Ammon's horn (tissue), 1 donor: ENCODE measurements at regions not wholly inside any gene's neighbourhood (a gene's known extent, or its start where the extent isn't known, plus 50 kb on each side); places are given as distances from the start of the nearest gene placed in this dataset.
A peak's percentile ranks its signal among the peaks of the same experiment; 100 is the strongest.

Source experiments
- DNase-seq: peaks from one replicate; pipeline ENCODE4 v3.0.0-alpha.2; 2016; ENCODE audit warnings: low spot score

GRCh38 chr11:70627219-70627618 lies 228.9 kb downstream of the CTTN start:
- DNase-seq = no peak

- no peak for DNase-seq
Observed at GRCh38 chr11:70628176-70628854, 230.0 kb downstream of the CTTN start.

GRCh38 chr11:70628855-70629844 lies 230.8 kb downstream of the CTTN start:
- DNase-seq = peak; percentile 69

GRCh38 chr11:70630068-70630467 lies 231.7 kb downstream of the CTTN start:
- DNase-seq = no peak

- no peak for DNase-seq
Observed at GRCh38 chr11:70630816-70631623, 232.7 kb downstream of the CTTN start.

- no peak for DNase-seq
Observed at GRCh38 chr11:70631624-70632047, 233.3 kb downstream of the CTTN start.

- no peak for DNase-seq
Observed at GRCh38 chr11:70633610-70634009, 235.3 kb downstream of the CTTN start.

- no peak for DNase-seq
Observed at GRCh38 chr11:70636659-70637058, 238.3 kb downstream of the CTTN start.

GRCh38 chr11:70637186-70637800 lies 239.0 kb downstream of the CTTN start:
- DNase-seq = no peak

GRCh38 chr11:70637949-70638583 lies 239.7 kb downstream of the CTTN start:
- DNase-seq = peak; percentile 87

GRCh38 chr11:70640408-70640807 lies 242.1 kb downstream of the CTTN start:
- no peak for DNase-seq

GRCh38 chr11:70641369-70641768 lies 243.0 kb downstream of the CTTN start:
- no peak for DNase-seq

- DNase-seq = no peak
Observed at GRCh38 chr11:70642266-70642665, 243.9 kb downstream of the CTTN start.

GRCh38 chr11:70643642-70644041 lies 245.3 kb downstream of the CTTN start:
- no peak for DNase-seq

- DNase-seq = no peak
Observed at GRCh38 chr11:70644343-70645060, 246.2 kb downstream of the CTTN start.

GRCh38 chr11:70645537-70645936 lies 247.2 kb downstream of the CTTN start:
- DNase-seq = no peak

GRCh38 chr11:70646272-70647049 lies 248.1 kb downstream of the CTTN start:
- DNase-seq = no peak

- no peak for DNase-seq
Observed at GRCh38 chr11:70647188-70648166, 249.1 kb downstream of the CTTN start.
